Epidermal melanocyte (primary cell): ENCODE measurements at regions not wholly inside any gene's neighbourhood (a gene's known extent, or its start where the extent isn't known, plus 50 kb on each side); places are given as distances from the start of the nearest gene placed in this dataset.

Experiments used
- DNase-seq: peaks from one replicate; pipeline ENCODE4 v3.0.0; 2011; ENCODE audit warnings: low spot score; ENCODE audit not compliant: insufficient read length

- DNase-seq = no peak
These were observed 700.2 kb upstream of the PTPRD start for GRCh38 chr9:11312966-11313365.

- DNase-seq = no peak
These were observed 706.1 kb upstream of the PTPRD start for GRCh38 chr9:11318946-11319345.

GRCh38 chr9:11319538-11319937 is 706.7 kb upstream of the PTPRD start:
- no peak for DNase-seq

GRCh38 chr9:11320989-11321388 is 708.2 kb upstream of the PTPRD start:
- DNase-seq = no peak

- no peak for DNase-seq
These were observed 710.7 kb upstream of the PTPRD start for GRCh38 chr9:11323457-11323856.

- no peak for DNase-seq
These were observed 713.4 kb upstream of the PTPRD start for GRCh38 chr9:11326231-11326630.

- DNase-seq = no peak
These were observed 715.5 kb upstream of the PTPRD start for GRCh38 chr9:11328326-11328725.

- no peak for DNase-seq
These were observed 722.2 kb upstream of the PTPRD start for GRCh38 chr9:11335011-11335410.

- no peak for DNase-seq
These were observed 725.3 kb upstream of the PTPRD start for GRCh38 chr9:11338130-11338529.

- DNase-seq = no peak
These were observed 727.9 kb upstream of the PTPRD start for GRCh38 chr9:11340654-11341053.

GRCh38 chr9:11347437-11347836 is 734.6 kb upstream of the PTPRD start:
- DNase-seq = no peak

GRCh38 chr9:11348366-11348765 is 735.6 kb upstream of the PTPRD start:
- DNase-seq = no peak

- no peak for DNase-seq
These were observed 736.4 kb upstream of the PTPRD start for GRCh38 chr9:11349187-11349586.

GRCh38 chr9:11352612-11353011 is 739.8 kb upstream of the PTPRD start:
- DNase-seq = no peak

GRCh38 chr9:11356067-11356466 is 743.3 kb upstream of the PTPRD start:
- no peak for DNase-seq

GRCh38 chr9:11366585-11367129 is 753.9 kb upstream of the PTPRD start:
- DNase-seq = no peak

GRCh38 chr9:11374926-11375325 is 762.1 kb upstream of the PTPRD start:
- no peak for DNase-seq

GRCh38 chr9:11402621-11403020 is 789.8 kb upstream of the PTPRD start:
- no peak for DNase-seq

GRCh38 chr9:11414241-11414640 is 801.4 kb upstream of the PTPRD start:
- no peak for DNase-seq

- no peak for DNase-seq
These were observed 805.0 kb upstream of the PTPRD start for GRCh38 chr9:11417782-11418181.

GRCh38 chr9:11431490-11431889 is 818.7 kb upstream of the PTPRD start:
- no peak for DNase-seq

- no peak for DNase-seq
These were observed 819.6 kb upstream of the PTPRD start for GRCh38 chr9:11432361-11432760.

- DNase-seq = no peak
These were observed 830.8 kb upstream of the PTPRD start for GRCh38 chr9:11443631-11444030.
